GM23338 (cell line): ENCODE measurements at regions not wholly inside any gene's neighbourhood (a gene's known extent, or its start where the extent isn't known, plus 50 kb on each side); places are given as distances from the start of the nearest gene placed in this dataset.

Experiments used
- ATAC-seq: fragments of 200-7000 bp; cut with Tn5 transposase; 3 replicates; pipeline ENCODE4 v1.9.1; 2020
- DNase-seq: peaks from one replicate; pipeline ENCODE4 v3.0.0-alpha.2; 2015; ENCODE audit warnings: low spot score
- H2AFZ ChIP-seq: fragments of 200-600 bp; sonication (generic); 2 replicates; pipeline ENCODE4 v1.8.0; 2016; ENCODE audit warnings: antibody characterized with exemption, mild to moderate bottlenecking, moderate library complexity
- H3F3A ChIP-seq: fragments of 200-600 bp; sonication (generic); replicated peaks from 2 replicates; pipeline ENCODE4 v1.8.0; 2017; ENCODE audit warnings: antibody characterized with exemption, mixed run types, low read depth
- H3K27ac ChIP-seq: fragments of 200-600 bp; sonication (generic); 2 replicates; pipeline ENCODE4 v1.6.1; 2016; ENCODE audit warnings: low read depth
- H3K27me3 ChIP-seq: fragments of 200-600 bp; sonication (generic); 2 replicates; pipeline ENCODE4 v1.8.0; 2016; ENCODE audit warnings: mild to moderate bottlenecking, mixed run types, moderate library complexity; ENCODE audit not compliant: insufficient read depth
- H3K36me3 ChIP-seq: fragments of 200-600 bp; sonication (generic); 2 replicates; pipeline ENCODE4 v1.8.0; 2016; ENCODE audit warnings: mild to moderate bottlenecking; ENCODE audit not compliant: insufficient read depth
- H3K4me1 ChIP-seq: fragments of 200-600 bp; sonication (generic); 2 replicates; pipeline ENCODE4 v1.8.0; 2016; ENCODE audit warnings: mild to moderate bottlenecking, moderate library complexity; ENCODE audit not compliant: insufficient read depth
- H3K4me2 ChIP-seq: fragments of 200-600 bp; sonication (generic); 2 replicates; pipeline ENCODE4 v1.7.1; 2017; ENCODE audit warnings: mixed run types
- H3K4me3 ChIP-seq: fragments of 200-600 bp; sonication (generic); 2 replicates; pipeline ENCODE4 v1.6.1; 2016; ENCODE audit warnings: mixed run types
- H3K79me2 ChIP-seq: fragments of 200-600 bp; sonication (generic); replicated peaks from 2 replicates; pipeline ENCODE4 v1.8.0; 2017; ENCODE audit warnings: mild to moderate bottlenecking; ENCODE audit not compliant: insufficient read depth
- H3K9me2 ChIP-seq: fragments of 200-600 bp; sonication (generic); 2 replicates; pipeline ENCODE4 v1.8.0; 2017; ENCODE audit not compliant: insufficient read depth
- H4K20me1 ChIP-seq: fragments of 200-600 bp; sonication (generic); replicated peaks from 2 replicates; pipeline ENCODE4 v1.8.0; 2017; ENCODE audit warnings: mild to moderate bottlenecking; ENCODE audit not compliant: insufficient read depth
- H3K27ac Mint-ChIP-seq: 2 replicates; pipeline ENCODE4 v1.8.0; 2020; ENCODE audit warnings: inconsistent platforms, mild to moderate bottlenecking, moderate library complexity, mixed read lengths
- H3K27me3 Mint-ChIP-seq: 3 replicates; pipeline ENCODE4 v1.8.0; 2022; ENCODE audit warnings: low read depth, mild to moderate bottlenecking, moderate library complexity, mixed read lengths, inconsistent platforms; ENCODE audit not compliant: insufficient read depth, poor library complexity
- H3K36me3 Mint-ChIP-seq: 3 replicates; pipeline ENCODE4 v1.8.0; 2021; ENCODE audit warnings: low read depth, mild to moderate bottlenecking, inconsistent platforms, moderate library complexity, mixed read lengths
- H3K4me1 Mint-ChIP-seq: 3 replicates; pipeline ENCODE4 v1.8.0; 2020; ENCODE audit warnings: mild to moderate bottlenecking, inconsistent platforms, mixed read lengths
- H3K4me3 Mint-ChIP-seq: 3 replicates; pipeline ENCODE4 v1.8.0; 2021; ENCODE audit warnings: moderate library complexity, mild to moderate bottlenecking, inconsistent platforms, mixed read lengths
- H3K9me3 Mint-ChIP-seq: 3 replicates; pipeline ENCODE4 v1.8.0; 2020; ENCODE audit warnings: moderate library complexity, mild to moderate bottlenecking, inconsistent platforms, mixed read lengths
- CREB1 ChIP-seq: fragments of 250-450 bp; sonication (Bioruptor Pico); IDR thresholded peaks from 2 replicates; pipeline ENCODE4 v1.5.0; 2020; ENCODE audit warnings: low read depth, mild to moderate bottlenecking, moderate library complexity
- CTCF ChIP-seq, 2 experiments: fragments of 200-600 bp in 1 of 2; sonication (generic) in 1 of 2; conservative IDR thresholded peaks; 2 replicates each; pipeline versions ENCODE4 v1.5.1 to v1.6.1; 2016 to 2017; ENCODE audit warnings: antibody characterized with exemption in 2 of 2, low read depth in 2 of 2, mild to moderate bottlenecking in 2 of 2, moderate library complexity in 1 of 2
- ETS1 ChIP-seq: IDR thresholded peaks from 2 replicates; pipeline ENCODE4 v1.6.1; 2016; ENCODE audit warnings: antibody characterized with exemption
- EZH2 ChIP-seq: fragments of 200-600 bp; sonication (generic); IDR thresholded peaks from one replicate; pipeline ENCODE4 v1.8.0; 2017; ENCODE audit warnings: antibody characterized with exemption, mild to moderate bottlenecking, low read depth; ENCODE audit not compliant: unreplicated experiment
- EZH2phosphoT487 ChIP-seq: fragments of 200-600 bp; sonication (generic); IDR thresholded peaks from one replicate; pipeline ENCODE4 v1.8.1; 2018; ENCODE audit warnings: antibody characterized with exemption; ENCODE audit not compliant: unreplicated experiment
- JUNB ChIP-seq: IDR thresholded peaks from one replicate; pipeline ENCODE4 v1.6.1; 2016; ENCODE audit warnings: antibody characterized with exemption; ENCODE audit not compliant: unreplicated experiment
- NANOG ChIP-seq: IDR thresholded peaks from 2 replicates; pipeline ENCODE4 v1.6.1; 2016; ENCODE audit warnings: antibody characterized with exemption, borderline replicate concordance
- POLR2AphosphoS5 ChIP-seq: IDR thresholded peaks from 2 replicates; pipeline ENCODE4 v1.6.1; 2016; ENCODE audit warnings: antibody characterized with exemption, low read depth
- STAT1 ChIP-seq: IDR thresholded peaks from one replicate; pipeline ENCODE4 v1.6.1; 2016; ENCODE audit warnings: antibody characterized with exemption; ENCODE audit not compliant: unreplicated experiment
- ZNF114 ChIP-seq: fragments of 250-450 bp; sonication (Bioruptor Pico); IDR thresholded peaks from 2 replicates; pipeline ENCODE4 v1.5.0; 2020; ENCODE audit warnings: mild to moderate bottlenecking, moderate library complexity
- ZNF331 ChIP-seq: fragments of 250-450 bp; sonication (Bioruptor Pico); IDR thresholded peaks from 2 replicates; pipeline ENCODE4 v1.5.0; 2020; ENCODE audit warnings: low read depth, mild to moderate bottlenecking, moderate library complexity
- ZNF462 ChIP-seq: fragments of 250-450 bp; sonication (Bioruptor Pico); IDR thresholded peaks from 2 replicates; pipeline ENCODE4 v1.5.0; 2020; ENCODE audit warnings: mild to moderate bottlenecking, moderate library complexity
- TF ChIP-seq, protein P1 (sequence below): IDR thresholded peaks from one replicate; pipeline ENCODE4 v1.6.1; 2018; ENCODE audit warnings: antibody characterized with exemption; ENCODE audit not compliant: unreplicated experiment

- ATAC-seq (peak; percentile 69), DNase-seq (peak; percentile 15)
- no peak for TF ChIP-seq STAT1
- TF ChIP-seq ZNF462 (CRISPR knock-in tag) = no peak
- TF ChIP-seq CTCF (conservative IDR thresholded peaks at IDR 0.05; ENCODE audit: low read depth in 2 of 2) = no peak
- no peak for TF ChIP-seq JUNB
- TF ChIP-seq ZNF331 (CRISPR knock-in tag) = no peak
- TF ChIP-seq CREB1 (CRISPR knock-in tag) = no peak
- no peak for TF ChIP-seq NANOG
- TF ChIP-seq POLR2AphosphoS5 = no peak
- no peak for TF ChIP-seq ZNF114 (CRISPR knock-in tag)
- no peak for TF ChIP-seq EZH2phosphoT487
- TF ChIP-seq EZH2 = no peak
- TF ChIP-seq, protein P1, sequence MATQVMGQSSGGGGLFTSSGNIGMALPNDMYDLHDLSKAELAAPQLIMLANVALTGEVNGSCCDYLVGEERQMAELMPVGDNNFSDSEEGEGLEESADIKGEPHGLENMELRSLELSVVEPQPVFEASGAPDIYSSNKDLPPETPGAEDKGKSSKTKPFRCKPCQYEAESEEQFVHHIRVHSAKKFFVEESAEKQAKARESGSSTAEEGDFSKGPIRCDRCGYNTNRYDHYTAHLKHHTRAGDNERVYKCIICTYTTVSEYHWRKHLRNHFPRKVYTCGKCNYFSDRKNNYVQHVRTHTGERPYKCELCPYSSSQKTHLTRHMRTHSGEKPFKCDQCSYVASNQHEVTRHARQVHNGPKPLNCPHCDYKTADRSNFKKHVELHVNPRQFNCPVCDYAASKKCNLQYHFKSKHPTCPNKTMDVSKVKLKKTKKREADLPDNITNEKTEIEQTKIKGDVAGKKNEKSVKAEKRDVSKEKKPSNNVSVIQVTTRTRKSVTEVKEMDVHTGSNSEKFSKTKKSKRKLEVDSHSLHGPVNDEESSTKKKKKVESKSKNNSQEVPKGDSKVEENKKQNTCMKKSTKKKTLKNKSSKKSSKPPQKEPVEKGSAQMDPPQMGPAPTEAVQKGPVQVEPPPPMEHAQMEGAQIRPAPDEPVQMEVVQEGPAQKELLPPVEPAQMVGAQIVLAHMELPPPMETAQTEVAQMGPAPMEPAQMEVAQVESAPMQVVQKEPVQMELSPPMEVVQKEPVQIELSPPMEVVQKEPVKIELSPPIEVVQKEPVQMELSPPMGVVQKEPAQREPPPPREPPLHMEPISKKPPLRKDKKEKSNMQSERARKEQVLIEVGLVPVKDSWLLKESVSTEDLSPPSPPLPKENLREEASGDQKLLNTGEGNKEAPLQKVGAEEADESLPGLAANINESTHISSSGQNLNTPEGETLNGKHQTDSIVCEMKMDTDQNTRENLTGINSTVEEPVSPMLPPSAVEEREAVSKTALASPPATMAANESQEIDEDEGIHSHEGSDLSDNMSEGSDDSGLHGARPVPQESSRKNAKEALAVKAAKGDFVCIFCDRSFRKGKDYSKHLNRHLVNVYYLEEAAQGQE = no peak
- no peak for TF ChIP-seq ETS1
- peaks cover 24% of the 10 kb centered on the region for H3K4me1 ChIP-seq
- H3K4me2 ChIP-seq = peak overlapping the region; percentile 49
- H3K27me3 ChIP-seq = no peaks in the 10 kb centered on the region
- Mint-ChIP-seq H3K27me3 (peaks cover 2% of the 10 kb centered on the region), H3K27ac (no peak overlapping the region; the same call in 1 of the 2 replicates), H3K9me3 (no peaks in the 10 kb centered on the region; the same call in 1 of the 3 replicates), H3K4me1 (peaks cover 25% of the 10 kb centered on the region), H3K4me3 (no peak overlapping the region; the same call in 2 of the 3 replicates), H3K36me3 (no peaks in the 10 kb centered on the region; the same call in 2 of the 3 replicates)
- no peaks in the 10 kb centered on the region for H3F3A ChIP-seq
- H3K27ac ChIP-seq = peak overlapping the region; percentile 80
- H4K20me1 ChIP-seq = no peaks in the 10 kb centered on the region
- no peaks in the 10 kb centered on the region for H3K79me2 ChIP-seq
- peaks cover 27% of the 10 kb centered on the region for H3K9me2 ChIP-seq
- H2AFZ ChIP-seq = peak overlapping the region; percentile 18; the same call in 1 of the 2 replicates
- no peak overlapping the region for H3K4me3 ChIP-seq
- no peaks in the 10 kb centered on the region for H3K36me3 ChIP-seq
Observed at GRCh38 chr9:106678273-106678672, 184.7 kb upstream of the ZNF462 start.
